Ovary (tissue), 3 donors: ENCODE measurements at regions not wholly inside any gene's neighbourhood (a gene's known extent, or its start where the extent isn't known, plus 50 kb on each side); places are given as distances from the start of the nearest gene placed in this dataset.

ENCODE experiments used
- EP300 ChIP-seq: sonication (generic); formaldehyde crosslinking; IDR thresholded peaks from one replicate; pipeline ENCODE4 v1.6.1; 2017; ENCODE audit warnings: antibody characterized with exemption
- TF ChIP-seq, protein P1 (sequence below), 3 donors: fragments of 450-650 bp in 2 of 3; fragments of 200-600 bp in 1 of 3; IDR thresholded peaks; one replicate each; pipeline versions ENCODE4 v1.5.1 to v1.8.0; 2016 to 2022; ENCODE audit warnings: antibody characterized with exemption in 3 of 3, mild to moderate bottlenecking in 1 of 3
- donor health status: DM: no; HTN: no; CAD: no.

- TF ChIP-seq EP300, result no peak
- TF ChIP-seq, protein P1, sequence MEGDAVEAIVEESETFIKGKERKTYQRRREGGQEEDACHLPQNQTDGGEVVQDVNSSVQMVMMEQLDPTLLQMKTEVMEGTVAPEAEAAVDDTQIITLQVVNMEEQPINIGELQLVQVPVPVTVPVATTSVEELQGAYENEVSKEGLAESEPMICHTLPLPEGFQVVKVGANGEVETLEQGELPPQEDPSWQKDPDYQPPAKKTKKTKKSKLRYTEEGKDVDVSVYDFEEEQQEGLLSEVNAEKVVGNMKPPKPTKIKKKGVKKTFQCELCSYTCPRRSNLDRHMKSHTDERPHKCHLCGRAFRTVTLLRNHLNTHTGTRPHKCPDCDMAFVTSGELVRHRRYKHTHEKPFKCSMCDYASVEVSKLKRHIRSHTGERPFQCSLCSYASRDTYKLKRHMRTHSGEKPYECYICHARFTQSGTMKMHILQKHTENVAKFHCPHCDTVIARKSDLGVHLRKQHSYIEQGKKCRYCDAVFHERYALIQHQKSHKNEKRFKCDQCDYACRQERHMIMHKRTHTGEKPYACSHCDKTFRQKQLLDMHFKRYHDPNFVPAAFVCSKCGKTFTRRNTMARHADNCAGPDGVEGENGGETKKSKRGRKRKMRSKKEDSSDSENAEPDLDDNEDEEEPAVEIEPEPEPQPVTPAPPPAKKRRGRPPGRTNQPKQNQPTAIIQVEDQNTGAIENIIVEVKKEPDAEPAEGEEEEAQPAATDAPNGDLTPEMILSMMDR (IDR thresholded peaks at IDR 0.05), result no peak
Observed at GRCh38 chr7:142590077-142590476, 159.2 kb upstream of the PRSS1 start.
